ENCODE measurements at regions not wholly inside any gene's neighbourhood (a gene's known extent, or its start where the extent isn't known, plus 50 kb on each side); places are given as distances from the start of the nearest gene placed in this dataset.

DNA sequence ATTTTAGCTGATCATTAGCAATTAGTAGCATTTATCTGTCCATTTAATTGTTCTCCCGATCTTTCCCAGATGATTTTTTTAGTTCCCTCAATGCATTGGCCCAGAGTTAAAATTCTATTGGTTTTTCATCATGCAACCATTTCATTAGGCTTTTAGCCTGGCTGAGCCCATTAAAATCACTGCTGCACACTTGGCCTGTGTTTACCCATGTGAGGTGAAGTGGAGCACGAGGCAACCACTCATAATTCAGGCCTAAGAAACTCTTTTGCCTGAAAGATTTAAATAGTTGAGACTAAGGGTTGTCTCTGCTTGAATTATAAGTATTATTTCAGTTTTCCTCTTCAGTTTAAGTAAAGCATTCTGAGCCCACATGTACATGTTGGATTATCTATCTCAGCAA, 889.0 kb upstream of the ADGRL4 start:
- H3K23ac ChIP-seq (ENCODE audit: insufficient read length) = no peak overlapping the region
- TF ChIP-seq SP2 (IDR thresholded peaks at IDR 0.05; ENCODE audit: low read length) (no peak), MAFK (IDR thresholded peaks at IDR 0.05; ENCODE audit: low read depth, low read length) (no peak), TCF12 (IDR thresholded peaks at IDR 0.05; ENCODE audit: low read depth, low read length) (no peak), CREB1 (IDR thresholded peaks at IDR 0.05) (no peak), KDM1A (IDR thresholded peaks at IDR 0.05; ENCODE audit: borderline replicate concordance, low read length) (no peak), ZNF274 (IDR thresholded peaks at IDR 0.05; ENCODE audit: borderline replicate concordance, extremely low read depth, low read length) (no peak), EP300 (IDR thresholded peaks at IDR 0.05; ENCODE audit: borderline replicate concordance in 1 of 2, low read depth in 2 of 2, low read length in 2 of 2) (no peak), JUND (IDR thresholded peaks at IDR 0.05; ENCODE audit: low read length) (no peak), JUN (IDR thresholded peaks at IDR 0.05; ENCODE audit: low read depth, low read length) (no peak), CHD1 (IDR thresholded peaks at IDR 0.05; ENCODE audit: low read depth, low read length) (no peak), TAF7 (optimal IDR thresholded peaks at IDR 0.05; ENCODE audit: borderline replicate concordance, low read depth, low read length) (no peak)
- TF ChIP-seq, protein P1, sequence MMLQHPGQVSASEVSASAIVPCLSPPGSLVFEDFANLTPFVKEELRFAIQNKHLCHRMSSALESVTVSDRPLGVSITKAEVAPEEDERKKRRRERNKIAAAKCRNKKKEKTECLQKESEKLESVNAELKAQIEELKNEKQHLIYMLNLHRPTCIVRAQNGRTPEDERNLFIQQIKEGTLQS (IDR thresholded peaks at IDR 0.05; ENCODE audit: insufficient read depth, low read depth, low read length) = no peak
- H3K9ac ChIP-seq (replicated peaks in 1 of 4; ENCODE audit: extremely low read depth in 1 of 4, low read depth in 3 of 4, low read length in 3 of 4) = no peak overlapping the region
- DNase-seq (ENCODE audit: low read depth in 1 of 2, low spot score in 2 of 2) (no peak), FAIRE-seq (no peak)
- no peak overlapping the region for H4K91ac ChIP-seq (replicated peaks; ENCODE audit: insufficient read length, low read length)
- no peak overlapping the region for H2AK5ac ChIP-seq (ENCODE audit: low read depth, low read length)
- H3K27ac ChIP-seq (ENCODE audit: low read depth, low read length) = no peak overlapping the region
- ChIA-PET CTCF (ENCODE audit: partially characterized antibody) (interaction anchor here (1.7 kb wide), 1 partner anchor 12 kb away, joined by 4 read pairs; no protein-coding TSS in a partner anchor), POLR2A (ENCODE audit: partially characterized antibody) (no interaction called here)
- no peak overlapping the region for H3K4ac ChIP-seq (replicated peaks; ENCODE audit: insufficient read length, low read depth, low read length)
- no peak overlapping the region for H3K14ac ChIP-seq (ENCODE audit: insufficient read length)
- H4K5ac ChIP-seq (ENCODE audit: insufficient read length, low read depth, low read length) = no peak overlapping the region
- no peak overlapping the region for H2BK20ac ChIP-seq (ENCODE audit: low read length)
- no peaks in the 10 kb centered on the region for H3K4me1 ChIP-seq (replicated peaks in 1 of 4; ENCODE audit: control insufficient read depth in 3 of 4, insufficient read depth in 4 of 4, low read length in 3 of 4)
- H3K27me3 ChIP-seq (replicated peaks in 1 of 4; ENCODE audit: control insufficient read depth in 3 of 4, extremely low read depth in 1 of 4, insufficient read depth in 3 of 4, low read length in 3 of 4) = no peaks in the 10 kb centered on the region
- H3K9me3 ChIP-seq (ENCODE audit: insufficient read depth in 2 of 2, low read depth in 1 of 2, low read length in 1 of 2) = no peaks in the 10 kb centered on the region
- no peak overlapping the region for H3K56ac ChIP-seq (replicated peaks; ENCODE audit: insufficient read length, low read depth, low read length)
- no peaks in the 10 kb centered on the region for H3K79me1 ChIP-seq (ENCODE audit: low read depth, low read length)
- no peak overlapping the region for H2BK12ac ChIP-seq (ENCODE audit: low read depth, low read length)
- H4K8ac ChIP-seq (ENCODE audit: extremely low read depth, insufficient read depth, low read length) = no peak overlapping the region
- H4K20me1 ChIP-seq (replicated peaks in 1 of 2; ENCODE audit: control insufficient read depth in 1 of 2, insufficient read depth in 2 of 2, low read length in 2 of 2) = no peaks in the 10 kb centered on the region
- no peak overlapping the region for H2BK5ac ChIP-seq (ENCODE audit: low read depth, low read length)
- no peak overlapping the region for H3K4me2 ChIP-seq (ENCODE audit: insufficient read depth in 1 of 2, low read depth in 2 of 2, low read length in 2 of 2)
- no peak overlapping the region for H2BK120ac ChIP-seq (replicated peaks; ENCODE audit: low read depth, low read length)
- H3K4me3 ChIP-seq (ENCODE audit: extremely low read depth in 1 of 4, insufficient read depth in 2 of 4, low read depth in 3 of 4, low read length in 4 of 4) = no peak overlapping the region
- H2AFZ ChIP-seq (ENCODE audit: low read length) = no peak overlapping the region
- no peaks in the 10 kb centered on the region for H3K36me3 ChIP-seq (ENCODE audit: control insufficient read depth in 2 of 4, insufficient read depth in 4 of 4, low read length in 3 of 4)
- 90% methylated on average over 2 of the region's 2 CpGs; no CpG with 5 or more reads in 1 of the 2 experiments for WGBS, 2 experiments (ENCODE audit: extremely low coverage in 1 of 2, insufficient coverage in 1 of 2, insufficient read length in 1 of 2, insufficient replicate concordance in 2 of 2, low coverage in 1 of 2, low lambda C conversion rate in 2 of 2, missing lambda C conversion rate in 1 of 2)
- no peak overlapping the region for H3K18ac ChIP-seq (ENCODE audit: extremely low read depth, low read length)
- H3K23me2 ChIP-seq (ENCODE audit: low read depth, low read length) = no peaks in the 10 kb centered on the region
- no peaks in the 10 kb centered on the region for H3K79me2 ChIP-seq (ENCODE audit: control insufficient read depth in 1 of 2, insufficient read depth in 2 of 2, low read length in 2 of 2)
- no peak overlapping the region for H2BK15ac ChIP-seq (ENCODE audit: low read length)

Data from H1 (cell line).